K562 (cell line): ENCODE measurements at regions not wholly inside any gene's neighbourhood (a gene's known extent, or its start where the extent isn't known, plus 50 kb on each side); places are given as distances from the start of the nearest gene placed in this dataset.

Experiments
- ATAC-seq: fragments of 200-7000 bp; cut with Tn5 transposase; 3 replicates; pipeline ENCODE4 v1.9.1; 2020; ENCODE audit warnings: moderate library complexity
- BruUV-seq: library from RNA; stranded (reverse); fragments of 400-500 nt; replicated peaks from 2 replicates; lab custom pipeline; 2021; lab: Mats Ljungman, UMichigan
- CTCF ChIA-PET: fragments of 300-600 bp; formaldehyde crosslinking; extraction: SDS; loops from one replicate; lab custom pipeline; 2021; ENCODE audit warnings: low intra/inter-chr PET ratio; lab: Yijun Ruan, JAX
- POLR2A ChIA-PET: fragments of 300-600, 350-650 bp; sonication (Branson Sonifier 250); formaldehyde crosslinking; extraction: SDS; loops from one replicate; lab custom pipeline; 2021; ENCODE audit warnings: antibody characterized with exemption, inconsistent platforms; lab: Yijun Ruan, JAX
- DNase-seq, 4 experiments: peaks; one replicate each; pipeline versions ENCODE4 v3.0.0 to v3.0.0-alpha.2; 2011 to 2018; ENCODE audit warnings: low spot score in 3 of 4, mixed read lengths in 3 of 4; ENCODE audit errors: extremely low read depth in 1 of 4
- FAIRE-seq: peaks from 2 replicates; lab custom pipeline; 2011; peaks lifted over from hg19 to GRCh38; lab: Jason Lieb, UNC
- H2AFZ ChIP-seq: 2 replicates; pipeline ENCODE4 v1.6.0; 2011; ENCODE audit warnings: low read depth, low read length, control low read depth, inconsistent platforms
- H3K27ac ChIP-seq: fragments of 200-600 bp; 3 replicates; pipeline ENCODE4 v1.8.0; 2011; ENCODE audit warnings: low read depth, mild to moderate bottlenecking, control low read depth, inconsistent platforms, low read length, moderate library complexity, mixed read lengths; ENCODE audit errors: extremely low read depth
- H3K27me3 ChIP-seq, 2 experiments: fragments of 300-600 bp in 1 of 2; 2 replicates in 1 of 2; 3 replicates in 1 of 2; pipeline versions ENCODE4 v1.6.0 to v1.8.0; 2011; ENCODE audit warnings: inconsistent platforms in 2 of 2, low read length in 2 of 2, mild to moderate bottlenecking in 1 of 2, mixed read lengths in 1 of 2, moderate library complexity in 1 of 2; ENCODE audit not compliant: control insufficient read depth in 2 of 2, insufficient read depth in 2 of 2
- H3K36me3 ChIP-seq: fragments of 300-600 bp; 3 replicates; pipeline ENCODE4 v1.8.0; 2011; ENCODE audit warnings: mild to moderate bottlenecking, low read length, inconsistent platforms; ENCODE audit not compliant: control insufficient read depth, insufficient read depth
- H3K4me1 ChIP-seq, 2 experiments: fragments of 200-600 bp in 1 of 2; replicated peaks in 1 of 2; 2 replicates in 1 of 2; 3 replicates in 1 of 2; pipeline versions ENCODE4 v1.5.1 to v1.8.0; 2011; ENCODE audit warnings: inconsistent platforms in 2 of 2, low read length in 2 of 2, mild to moderate bottlenecking in 1 of 2, mixed read lengths in 1 of 2, moderate library complexity in 1 of 2; ENCODE audit not compliant: control insufficient read depth in 2 of 2, insufficient read depth in 2 of 2
- H3K4me2 ChIP-seq: 2 replicates; pipeline ENCODE4 v1.6.1; 2011; ENCODE audit warnings: low read length, control low read depth, inconsistent platforms, mixed read lengths; ENCODE audit not compliant: insufficient read depth
- H3K4me3 ChIP-seq: fragments of 200-600 bp; sonication (generic), shearing (Covaris generic); 2 replicates; pipeline ENCODE4 v1.5.1; 2016; ENCODE audit warnings: control low read depth, inconsistent platforms
- H3K79me2 ChIP-seq: fragments of 200-600 bp; 3 replicates; pipeline ENCODE4 v1.8.0; 2011; ENCODE audit warnings: low read length, inconsistent platforms; ENCODE audit not compliant: control insufficient read depth, insufficient read depth
- H3K9ac ChIP-seq, 2 experiments: 2 replicates each; pipeline versions ENCODE4 v1.6.0 to v1.6.1; 2011; ENCODE audit warnings: low read depth in 2 of 2, low read length in 2 of 2, control low read depth in 1 of 2, inconsistent platforms in 1 of 2, mild to moderate bottlenecking in 1 of 2, mixed read lengths in 1 of 2; ENCODE audit not compliant: insufficient read depth in 1 of 2
- H3K9me1 ChIP-seq: one replicate; pipeline ENCODE4 v1.6.0; 2011; ENCODE audit warnings: inconsistent platforms, mild to moderate bottlenecking, low read length, moderate library complexity; ENCODE audit not compliant: control insufficient read depth, insufficient read depth
- H3K9me3 ChIP-seq: replicated peaks from 2 replicates; pipeline ENCODE4 v1.5.1; 2011; ENCODE audit warnings: low read depth, low read length, inconsistent platforms; ENCODE audit not compliant: control insufficient read depth, insufficient read depth
- H4K20me1 ChIP-seq: replicated peaks from 2 replicates; pipeline ENCODE4 v1.6.1; 2011; ENCODE audit warnings: low read length, inconsistent platforms, mixed read lengths; ENCODE audit not compliant: control insufficient read depth, insufficient read depth
- HCFC1 ChIP-seq: IDR thresholded peaks from 2 replicates; pipeline ENCODE4 v1.6.1; 2012; ENCODE audit warnings: low read depth, low read length, improper control_type of control experiment
- HNRNPLL ChIP-seq: fragments of 200-400 bp; formaldehyde crosslinking; IDR thresholded peaks from 2 replicates; pipeline ENCODE4 v1.6.1; 2017; ENCODE audit warnings: low read length, low read depth, mild to moderate bottlenecking; ENCODE audit not compliant: poor library complexity, severe bottlenecking
- NBN ChIP-seq: fragments of 450-650 bp; IDR thresholded peaks from 2 replicates; pipeline ENCODE4 v1.6.1; 2016; ENCODE audit warnings: low read depth, mild to moderate bottlenecking
- ZNF212 ChIP-seq: fragments of 450-650 bp; formaldehyde crosslinking; IDR thresholded peaks from 2 replicates; pipeline ENCODE4 v1.4.0; 2020; ENCODE audit warnings: mild to moderate bottlenecking
- WGBS: fragments of 100-300 bp; shearing (Covaris generic); methylation state at CpG from one replicate; pipeline ENCODE4 v1.1.6; 2016; ENCODE audit warnings: low coverage, mixed read lengths; ENCODE audit not compliant: insufficient coverage; ENCODE audit errors: missing lambda C conversion rate; 5-methylcytosine and 5-hydroxymethylcytosine counted together
- in situ Hi-C: fragments of 300-500 bp; cut with MboI; formaldehyde crosslinking; loops from 4 replicates; pipeline ENCODE4 v1.15.0; 2018; ENCODE audit warnings: inconsistent platforms, mixed read lengths
- intact Hi-C: fragments of 100-400 bp; cut with micrococcal nuclease; formaldehyde crosslinking; loops from 2 replicates; pipeline ENCODE4 v1.14.2; 2022

DNA sequence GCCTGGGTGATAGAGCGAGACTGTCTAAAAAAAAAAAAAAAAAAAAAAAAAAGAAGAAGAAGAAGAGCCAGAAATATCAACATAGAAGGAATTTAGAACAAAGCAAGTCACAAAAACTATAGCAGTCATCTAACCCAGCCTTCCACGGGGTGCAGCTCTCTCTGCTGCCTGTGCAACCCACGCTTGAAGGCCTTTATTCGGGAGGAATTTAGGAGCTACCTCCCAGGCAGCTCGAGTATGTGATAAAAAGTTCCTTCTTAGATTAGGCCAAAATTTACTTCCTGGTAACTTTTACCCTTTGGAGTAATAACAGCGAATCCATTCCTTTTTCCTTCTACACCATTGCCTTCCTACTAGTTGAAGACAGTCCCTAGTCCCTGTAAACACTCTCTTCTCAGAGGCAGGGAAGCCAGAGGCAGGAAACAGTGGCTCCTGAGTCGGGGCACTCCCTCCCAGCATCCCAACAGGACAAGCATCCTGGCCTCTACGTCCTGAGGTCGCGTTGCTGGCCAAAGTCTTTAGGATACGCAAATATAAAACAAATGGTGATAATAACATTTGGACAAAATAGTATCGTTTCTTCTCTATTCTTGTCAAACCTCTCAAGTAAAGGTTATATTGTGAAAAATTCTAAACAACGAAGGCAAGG is 109.3 kb upstream of the KMT2C start:
- Histone ChIP-seq H3K4me3 (no peak overlapping the region), H3K9ac (no peak overlapping the region), H3K9me3 (peaks cover 5% of the 10 kb centered on the region), H3K27me3 (peaks cover 5 to 10% of the 10 kb centered on the region in 2 experiments; a peak in 4 of 5 replicates), H3K4me2 (no peak overlapping the region), H3K36me3 (no peaks in the 10 kb centered on the region), H3K79me2 (no peaks in the 10 kb centered on the region), H3K9me1 (no peaks in the 10 kb centered on the region), H3K4me1 (no peaks in the 10 kb centered on the region; a peak in 1 of 5 replicates), H3K27ac (no peak overlapping the region), H2AFZ (peak overlapping the region; percentile 60; the same call in 1 of the 2 replicates), H4K20me1 (no peaks in the 10 kb centered on the region)
- WGBS, result 23% methylated on average over 12 of the region's 13 CpGs
- no peak for DNase-seq
- ChIA-PET POLR2A (interaction anchor here (0.9 kb wide), 1 partner anchor 24 kb away, joined by 3 read pairs; no protein-coding TSS in a partner anchor), CTCF (no interaction called here)
- TF ChIP-seq HCFC1 (no peak), HNRNPLL (no peak)
- peak; percentile 20; the same call in 1 of the 3 replicates for ATAC-seq
- intact Hi-C loops (no loop called here), in situ Hi-C loops (no loop called here)
- BruUV-seq, result no TSS peak
- no peak for FAIRE-seq

DNA sequence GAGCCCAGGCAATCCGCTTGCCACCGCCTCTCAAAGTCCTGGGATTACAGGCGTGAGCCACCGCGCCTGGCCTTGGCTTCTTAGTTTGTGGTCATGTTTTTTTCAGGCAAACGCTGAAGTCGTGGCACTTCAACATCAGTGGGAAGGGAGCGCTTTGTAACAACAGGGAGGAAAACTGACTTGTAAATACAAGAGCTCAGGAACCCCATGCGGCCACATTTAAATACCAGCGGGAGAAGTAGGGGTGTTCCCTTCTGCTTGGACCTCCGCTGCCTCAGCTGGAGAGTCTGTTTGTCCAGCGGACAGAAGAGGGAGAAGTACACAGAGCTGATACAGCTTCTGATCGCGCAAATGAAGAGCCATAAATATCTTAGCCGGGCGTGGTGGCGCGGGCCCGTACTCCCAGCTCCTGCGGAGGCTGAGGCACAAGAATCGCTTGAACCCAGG is 108.7 kb upstream of the KMT2C start:
- no peaks in the 10 kb centered on the region for H4K20me1 ChIP-seq
- peak overlapping the region; percentile 32; the same call in 1 of the 2 replicates for H3K4me2 ChIP-seq
- H3K79me2 ChIP-seq, result no peaks in the 10 kb centered on the region
- in situ Hi-C loops, result no loop called here
- CTCF ChIA-PET, result no interaction called here
- H3K4me3 ChIP-seq, result no peak overlapping the region
- no peaks in the 10 kb centered on the region; a peak in 1 of 5 replicates for H3K4me1 ChIP-seq
- H2AFZ ChIP-seq, result no peak overlapping the region
- H3K9me1 ChIP-seq, result no peaks in the 10 kb centered on the region
- H3K27me3 ChIP-seq, result peaks cover 5 to 10% of the 10 kb centered on the region in 2 experiments; a peak in 4 of 5 replicates
- 51% methylated on average over 15 of the region's 21 CpGs for WGBS
- BruUV-seq, result no TSS peak
- FAIRE-seq, result no peak
- no peak overlapping the region; a peak in 1 of 4 replicates for H3K9ac ChIP-seq
- H3K27ac ChIP-seq, result no peak overlapping the region
- intact Hi-C loops, result no loop called here
- TF ChIP-seq ZNF212 (CRISPR knock-in tag) (no peak), NBN (no peak)
- TF ChIP-seq, all 486 proteins: peak for 0
- peak; percentile 47 for ATAC-seq
- Histone ChIP-seq H3K9me3 (peaks cover 5% of the 10 kb centered on the region), H3K36me3 (no peaks in the 10 kb centered on the region)
- no peak for DNase-seq
- POLR2A ChIA-PET, result interaction anchor here (0.9 kb wide), 1 partner anchor 24 kb away, joined by 3 read pairs; no protein-coding TSS in a partner anchor
